Activated naive CD4-positive, alpha-beta T cell treated with anti-CD3 and anti-CD28 coated beads, Interleukin-2, amount 10 ng/mL, durations not matched to agents 7 days and 5 days (primary cell): ENCODE measurements at regions not wholly inside any gene's neighbourhood (a gene's known extent, or its start where the extent isn't known, plus 50 kb on each side); places are given as distances from the start of the nearest gene placed in this dataset.

Experiments used
- CTCF ChIA-PET: fragments of 350-600 bp; sonication (Branson Sonifier 250); formaldehyde crosslinking; loops from one replicate; lab custom pipeline; 2021; ENCODE audit warnings: antibody characterized with exemption; lab: Charles Lee
- DNase-seq: peaks from one replicate; pipeline ENCODE4 v3.0.0-alpha.2; 2020
- H3K27ac Mint-ChIP-seq: one replicate; pipeline ENCODE4 v1.8.0; 2021; ENCODE audit warnings: mild to moderate bottlenecking, moderate library complexity, mixed read lengths
- H3K27me3 Mint-ChIP-seq: one replicate; pipeline ENCODE4 v1.8.0; 2021; ENCODE audit warnings: mild to moderate bottlenecking, mixed read lengths
- H3K36me3 Mint-ChIP-seq: one replicate; pipeline ENCODE4 v1.8.0; 2021; ENCODE audit warnings: mixed read lengths
- H3K4me1 Mint-ChIP-seq: one replicate; pipeline ENCODE4 v1.8.0; 2021; ENCODE audit warnings: mixed read lengths
- H3K4me3 Mint-ChIP-seq: one replicate; pipeline ENCODE4 v1.8.0; 2021; ENCODE audit warnings: mild to moderate bottlenecking, moderate library complexity, mixed read lengths
- H3K9me3 Mint-ChIP-seq: one replicate; pipeline ENCODE4 v1.8.0; 2021; ENCODE audit warnings: mixed read lengths

DNA sequence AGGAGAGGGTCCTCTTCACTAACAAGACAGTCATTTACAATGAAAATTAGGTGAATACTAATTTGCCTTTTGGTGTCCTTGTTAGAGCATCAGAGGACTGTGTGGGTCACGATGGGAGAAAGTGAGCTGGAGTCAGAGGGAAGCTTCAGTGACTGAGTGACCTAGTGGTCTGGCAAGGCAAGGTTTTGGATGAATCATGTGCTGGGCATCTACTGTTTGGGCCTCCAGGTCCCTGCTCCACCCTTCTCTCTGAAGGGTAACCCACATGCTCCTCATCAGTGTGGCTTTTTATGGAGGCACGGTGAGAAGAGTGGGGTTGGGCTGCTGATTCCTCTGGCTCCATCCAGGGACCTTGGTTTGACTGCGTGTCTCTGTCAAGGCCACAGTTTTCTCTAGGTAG is 60.5 kb upstream of the EXOC2 start:
- peaks cover 4% of the 10 kb centered on the region for H3K27me3 Mint-ChIP-seq

DNA sequence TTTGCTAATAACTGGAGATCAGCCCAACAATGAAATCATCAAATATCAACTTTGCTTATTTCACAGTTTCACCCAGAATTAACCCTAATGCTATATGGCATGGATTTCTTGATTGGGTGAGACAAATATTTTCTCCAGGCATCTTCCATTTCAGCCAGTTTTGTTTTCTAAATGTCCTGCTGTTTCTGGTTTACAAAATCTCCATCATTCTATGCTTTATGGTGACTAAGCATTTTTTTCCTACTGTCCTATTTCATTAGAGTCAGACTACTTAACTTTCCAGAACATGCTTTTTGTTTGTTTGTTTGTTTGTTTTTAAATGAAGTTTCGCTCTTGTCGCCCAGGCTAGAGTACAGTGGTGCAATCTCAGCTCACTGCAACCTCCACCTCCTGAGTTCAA is 59.5 kb upstream of the EXOC2 start:
- H3K36me3 Mint-ChIP-seq: no peaks in the 10 kb centered on the region
- no peak overlapping the region for H3K4me3 Mint-ChIP-seq
- CTCF ChIA-PET: no interaction called here
- no peaks in the 10 kb centered on the region for H3K4me1 Mint-ChIP-seq
- no peaks in the 10 kb centered on the region for H3K9me3 Mint-ChIP-seq
- no peak for DNase-seq
- peaks cover 4% of the 10 kb centered on the region for H3K27me3 Mint-ChIP-seq
- H3K27ac Mint-ChIP-seq: no peak overlapping the region

More for the DNA sequence above, 60.5 kb upstream of the EXOC2 start:
- H3K27ac Mint-ChIP-seq: no peak overlapping the region
- DNase-seq: no peak
- H3K4me1 Mint-ChIP-seq: no peaks in the 10 kb centered on the region
- H3K4me3 Mint-ChIP-seq: no peak overlapping the region
- no peaks in the 10 kb centered on the region for H3K9me3 Mint-ChIP-seq
- CTCF ChIA-PET: no interaction called here
- H3K36me3 Mint-ChIP-seq: no peaks in the 10 kb centered on the region

DNA sequence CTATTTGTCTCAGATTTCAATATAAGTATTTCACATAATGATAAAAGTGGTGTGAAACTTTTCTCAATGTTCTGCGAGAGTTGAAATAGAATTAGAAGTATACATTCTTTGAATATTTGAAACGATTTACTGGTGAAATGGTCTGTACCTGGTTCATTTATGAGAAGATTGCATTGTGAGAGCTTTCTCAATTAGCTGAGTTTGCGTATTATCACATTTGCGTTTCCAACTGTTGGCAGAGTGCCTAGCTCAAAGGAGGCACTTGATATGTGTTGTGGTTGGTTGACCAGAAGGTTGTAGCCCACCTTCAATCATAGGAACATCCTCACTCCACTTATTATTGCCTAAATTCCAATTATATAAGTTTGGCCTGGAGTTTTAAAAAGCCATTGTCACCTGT is 58.8 kb upstream of the EXOC2 start:
- Mint-ChIP-seq H3K27me3 (peaks cover 4% of the 10 kb centered on the region), H3K36me3 (no peaks in the 10 kb centered on the region), H3K27ac (no peak overlapping the region), H3K9me3 (no peaks in the 10 kb centered on the region), H3K4me1 (no peaks in the 10 kb centered on the region), H3K4me3 (no peak overlapping the region)
- CTCF ChIA-PET: no interaction called here
- DNase-seq: no peak

DNA sequence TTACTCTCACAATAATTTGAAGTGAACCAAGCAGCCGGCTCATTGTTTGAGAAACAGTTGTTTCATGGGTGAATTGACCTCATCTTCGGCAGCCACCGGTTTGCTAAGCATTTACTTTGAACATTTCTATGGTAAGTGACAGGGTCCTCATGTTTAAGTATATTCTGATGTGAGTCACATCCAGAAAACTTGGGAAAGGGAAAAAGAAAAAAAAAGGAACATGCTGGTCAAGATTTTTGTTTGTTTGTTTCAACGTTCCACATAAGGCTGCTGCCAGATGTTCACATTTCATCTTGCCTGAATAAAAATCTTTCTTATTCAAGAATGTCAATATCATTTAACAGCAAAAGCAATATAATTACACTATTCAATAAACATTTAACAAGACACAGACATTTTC is 55.0 kb upstream of the EXOC2 start:
- H3K36me3 Mint-ChIP-seq: no peaks in the 10 kb centered on the region
- no peak for DNase-seq
- H3K27me3 Mint-ChIP-seq: peaks cover 4% of the 10 kb centered on the region
- CTCF ChIA-PET: interaction anchor here (1.0 kb wide), 1 partner anchor 9 kb away, joined by 3 read pairs; no protein-coding TSS in a partner anchor
- no peak overlapping the region for H3K27ac Mint-ChIP-seq
- H3K4me1 Mint-ChIP-seq: no peaks in the 10 kb centered on the region
- H3K9me3 Mint-ChIP-seq: no peaks in the 10 kb centered on the region
- H3K4me3 Mint-ChIP-seq: no peak overlapping the region

DNA sequence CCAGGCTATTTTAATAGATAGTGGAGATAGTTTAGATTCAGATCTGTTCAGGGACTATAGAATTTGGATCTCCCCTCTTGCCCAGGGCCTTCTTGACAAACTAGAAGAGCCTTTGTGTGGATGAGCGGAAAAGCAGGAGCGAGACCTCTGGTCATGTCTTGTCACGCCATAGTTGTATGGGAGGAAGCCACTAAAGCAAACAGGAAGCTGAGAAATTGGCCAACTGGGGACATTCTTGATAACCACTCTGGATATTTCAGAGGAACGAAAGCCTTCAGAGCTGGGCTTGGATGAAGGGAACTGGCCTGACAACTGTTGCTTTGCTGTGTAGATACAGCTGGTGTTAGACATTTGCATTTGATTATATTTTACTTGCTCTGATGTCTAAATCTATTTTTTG is 54.1 kb upstream of the EXOC2 start:
- CTCF ChIA-PET: no interaction called here
- Mint-ChIP-seq H3K4me1 (no peaks in the 10 kb centered on the region), H3K27ac (no peak overlapping the region), H3K27me3 (peaks cover under 1% of the 10 kb centered on the region), H3K9me3 (no peaks in the 10 kb centered on the region), H3K4me3 (no peak overlapping the region), H3K36me3 (no peaks in the 10 kb centered on the region)
- no peak for DNase-seq

DNA sequence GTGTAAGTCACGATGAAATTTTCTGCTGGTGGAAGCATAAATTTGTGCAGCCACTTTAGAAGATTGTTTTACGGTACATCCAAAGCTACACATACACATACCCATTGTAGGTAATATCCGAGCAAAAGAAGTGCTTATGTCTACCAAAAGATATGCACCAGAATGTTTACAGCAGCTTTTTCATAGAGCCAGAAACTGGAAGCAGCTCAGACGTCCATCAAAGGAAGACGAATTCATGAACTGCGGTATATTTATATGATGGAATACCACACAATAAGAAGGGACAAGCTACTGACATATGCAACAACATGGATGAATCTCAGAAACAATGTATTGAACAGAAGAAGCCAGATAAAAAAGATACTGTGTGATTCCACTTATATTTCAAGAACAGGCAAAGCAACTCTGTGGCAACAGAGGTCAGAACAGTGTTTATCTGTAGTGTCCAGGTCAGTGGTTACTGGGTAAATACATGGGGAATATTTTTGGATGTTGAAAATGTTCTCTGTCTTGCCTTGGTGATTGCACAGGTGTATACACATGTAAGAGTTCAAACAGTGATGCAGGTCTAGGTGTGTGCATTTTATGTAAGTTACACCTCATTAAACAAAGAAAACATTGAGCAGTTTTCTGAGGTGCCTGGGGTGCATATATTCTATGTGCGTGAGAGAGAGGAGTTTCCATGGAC is 51.9 kb upstream of the EXOC2 start:
- H3K27me3 Mint-ChIP-seq: no peaks in the 10 kb centered on the region
- DNase-seq: no peak
- no peaks in the 10 kb centered on the region for H3K4me1 Mint-ChIP-seq
- H3K9me3 Mint-ChIP-seq: no peaks in the 10 kb centered on the region
- no peaks in the 10 kb centered on the region for H3K36me3 Mint-ChIP-seq
- no peak overlapping the region for H3K27ac Mint-ChIP-seq
- CTCF ChIA-PET: no interaction called here
- no peak overlapping the region for H3K4me3 Mint-ChIP-seq

DNA sequence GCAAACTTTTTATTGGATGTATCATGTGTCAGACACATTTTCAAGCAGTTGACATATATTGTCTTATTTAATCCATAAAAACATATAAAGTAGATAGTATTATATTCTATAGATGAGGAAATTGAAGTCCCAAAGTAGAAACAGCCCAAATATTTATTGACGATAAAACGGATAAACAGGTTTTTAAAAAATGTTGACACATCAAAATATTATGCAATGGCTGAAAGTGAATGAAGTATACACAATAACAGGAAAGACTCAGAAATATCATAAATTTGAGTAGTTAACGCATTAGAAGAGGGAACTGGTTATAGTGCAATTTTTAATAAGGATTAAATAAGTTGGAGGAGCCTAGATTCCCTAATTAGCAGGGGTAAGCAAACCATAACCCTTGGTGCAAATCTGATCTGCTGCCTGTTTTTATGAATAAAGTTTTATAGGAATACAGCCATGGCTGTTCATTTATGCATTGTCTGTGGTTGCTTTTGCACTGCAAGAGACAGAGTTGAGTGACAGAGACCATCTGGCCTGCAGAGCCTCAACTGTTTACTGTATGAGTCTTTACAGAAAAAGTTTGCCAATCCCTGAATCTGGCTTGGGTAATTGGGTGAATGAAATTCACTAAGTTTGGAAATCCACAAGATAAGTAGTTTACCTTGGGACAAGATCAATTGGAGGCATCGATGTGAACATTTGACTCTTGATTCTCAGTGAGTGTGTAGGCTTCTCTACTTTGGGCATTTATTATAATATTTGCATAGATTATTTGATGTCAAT is 50.6 kb upstream of the EXOC2 start:
- Mint-ChIP-seq H3K9me3 (no peaks in the 10 kb centered on the region), H3K27me3 (peaks cover 7% of the 10 kb centered on the region), H3K36me3 (no peaks in the 10 kb centered on the region), H3K27ac (no peak overlapping the region), H3K4me3 (no peak overlapping the region), H3K4me1 (no peaks in the 10 kb centered on the region)
- DNase-seq: no peak
- CTCF ChIA-PET: no interaction called here
